ENCODE measurements at regions not wholly inside any gene's neighbourhood (a gene's known extent, or its start where the extent isn't known, plus 50 kb on each side); places are given as distances from the start of the nearest gene placed in this dataset.
"Not testable (repeated sequence)": the region's sequence is repeated elsewhere in the genome, so short reads cannot be mapped to it uniquely, and the experiment has no call there.

- no peak overlapping the region for H3K4me3 ChIP-seq (ENCODE audit: low read depth, low read length)
- TF ChIP-seq, protein P1, sequence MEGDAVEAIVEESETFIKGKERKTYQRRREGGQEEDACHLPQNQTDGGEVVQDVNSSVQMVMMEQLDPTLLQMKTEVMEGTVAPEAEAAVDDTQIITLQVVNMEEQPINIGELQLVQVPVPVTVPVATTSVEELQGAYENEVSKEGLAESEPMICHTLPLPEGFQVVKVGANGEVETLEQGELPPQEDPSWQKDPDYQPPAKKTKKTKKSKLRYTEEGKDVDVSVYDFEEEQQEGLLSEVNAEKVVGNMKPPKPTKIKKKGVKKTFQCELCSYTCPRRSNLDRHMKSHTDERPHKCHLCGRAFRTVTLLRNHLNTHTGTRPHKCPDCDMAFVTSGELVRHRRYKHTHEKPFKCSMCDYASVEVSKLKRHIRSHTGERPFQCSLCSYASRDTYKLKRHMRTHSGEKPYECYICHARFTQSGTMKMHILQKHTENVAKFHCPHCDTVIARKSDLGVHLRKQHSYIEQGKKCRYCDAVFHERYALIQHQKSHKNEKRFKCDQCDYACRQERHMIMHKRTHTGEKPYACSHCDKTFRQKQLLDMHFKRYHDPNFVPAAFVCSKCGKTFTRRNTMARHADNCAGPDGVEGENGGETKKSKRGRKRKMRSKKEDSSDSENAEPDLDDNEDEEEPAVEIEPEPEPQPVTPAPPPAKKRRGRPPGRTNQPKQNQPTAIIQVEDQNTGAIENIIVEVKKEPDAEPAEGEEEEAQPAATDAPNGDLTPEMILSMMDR (IDR thresholded peaks at IDR 0.05; ENCODE audit: low read depth, low read length, missing control alignments), result no peak
- DNase-seq (ENCODE audit: low read depth), result no peak
- in situ Hi-C loops (cut with HindIII; ENCODE audit: low sequenced_read_pairs), result no loop called here
Observed at GRCh38 chr1:60921175-60921574, 161.2 kb upstream of the NFIA start.

GRCh38 chr1:60920561-60920960 is 161.8 kb upstream of the NFIA start:
- H3K4me3 ChIP-seq (ENCODE audit: low read depth, low read length), result no peak overlapping the region
- no peak for DNase-seq (ENCODE audit: low read depth)
- in situ Hi-C loops (cut with HindIII; ENCODE audit: low sequenced_read_pairs), result no loop called here
- TF ChIP-seq, protein P1 (IDR thresholded peaks at IDR 0.05; ENCODE audit: low read depth, low read length, missing control alignments), result no peak

- H3K4me3 ChIP-seq (ENCODE audit: low read depth, low read length), result no peak overlapping the region
- in situ Hi-C loops (cut with HindIII; ENCODE audit: low sequenced_read_pairs), result no loop called here
- TF ChIP-seq, protein P1 (IDR thresholded peaks at IDR 0.05; ENCODE audit: low read depth, low read length, missing control alignments), result no peak
- no peak for DNase-seq (ENCODE audit: low read depth)
Observed at GRCh38 chr1:60918867-60919266, 163.5 kb upstream of the NFIA start.

- TF ChIP-seq, protein P1 (IDR thresholded peaks at IDR 0.05; ENCODE audit: low read depth, low read length, missing control alignments), result no peak
- no peak for DNase-seq (ENCODE audit: low read depth)
- in situ Hi-C loops (cut with HindIII; ENCODE audit: low sequenced_read_pairs), result no loop called here
- H3K4me3 ChIP-seq (ENCODE audit: low read depth, low read length), result no peak overlapping the region
Observed at GRCh38 chr1:60916906-60917305, 165.5 kb upstream of the NFIA start.

DNA sequence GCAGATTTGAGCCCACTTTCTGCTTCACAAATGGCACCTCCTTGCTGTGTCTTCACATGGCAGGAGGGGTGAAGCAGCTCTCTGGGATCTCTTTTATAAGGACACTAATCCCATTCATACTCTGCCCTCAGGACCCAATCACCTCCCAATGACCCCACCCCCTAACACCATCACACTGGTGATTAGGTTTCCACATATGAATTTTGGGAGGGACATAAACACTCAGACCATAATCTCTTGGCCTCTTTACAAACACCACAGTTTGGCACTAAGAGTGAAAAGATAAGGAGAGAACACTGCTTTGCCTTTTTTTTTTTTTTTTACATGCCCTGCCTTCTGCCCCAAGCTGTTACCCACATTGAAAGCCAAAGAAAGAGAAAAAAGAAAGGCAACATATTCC is 166.2 kb upstream of the NFIA start:
- H3K4me3 ChIP-seq (ENCODE audit: low read depth, low read length), result no peak overlapping the region
- no peak for DNase-seq (ENCODE audit: low read depth)
- in situ Hi-C loops (cut with HindIII; ENCODE audit: low sequenced_read_pairs), result no loop called here
- TF ChIP-seq, protein P1 (IDR thresholded peaks at IDR 0.05; ENCODE audit: low read depth, low read length, missing control alignments), result no peak

DNA sequence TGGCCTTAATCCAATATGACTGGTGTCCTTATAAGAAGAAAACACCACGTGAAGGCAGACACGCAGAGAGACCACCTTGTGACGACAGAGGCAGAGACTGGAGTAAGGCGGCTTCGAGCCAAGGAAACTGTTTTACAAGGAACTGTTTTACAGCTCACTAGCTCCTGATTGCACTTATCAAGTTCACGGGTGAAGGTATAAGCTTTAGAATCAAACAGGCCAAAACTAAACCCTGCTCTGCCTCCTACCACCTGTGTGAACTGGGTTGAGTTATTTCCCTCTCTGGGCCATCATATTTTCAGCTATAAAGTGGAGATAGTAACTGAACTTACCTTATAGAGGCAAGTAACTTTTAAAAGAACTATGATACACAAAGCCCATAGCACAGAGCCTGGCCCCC is 166.9 kb upstream of the NFIA start:
- H3K4me3 ChIP-seq (ENCODE audit: low read depth, low read length), result no peak overlapping the region
- in situ Hi-C loops (cut with HindIII; ENCODE audit: low sequenced_read_pairs), result no loop called here
- no peak for DNase-seq (ENCODE audit: low read depth)
- TF ChIP-seq, protein P1 (IDR thresholded peaks at IDR 0.05; ENCODE audit: low read depth, low read length, missing control alignments), result no peak

GRCh38 chr1:60914982-60915381 is 167.4 kb upstream of the NFIA start:
- H3K4me3 ChIP-seq (ENCODE audit: low read depth, low read length), result no peak overlapping the region
- in situ Hi-C loops (cut with HindIII; ENCODE audit: low sequenced_read_pairs), result no loop called here

GRCh38 chr1:60913708-60914107 is 168.7 kb upstream of the NFIA start:
- in situ Hi-C loops (cut with HindIII; ENCODE audit: low sequenced_read_pairs); DNase-seq (ENCODE audit: low read depth): not testable (repeated sequence)

More at GRCh38 chr1:60914982-60915381, 167.4 kb upstream of the NFIA start:
- DNase-seq (ENCODE audit: low read depth), result no peak
- TF ChIP-seq, protein P1 (IDR thresholded peaks at IDR 0.05; ENCODE audit: low read depth, low read length, missing control alignments), result no peak

More at GRCh38 chr1:60913708-60914107, 168.7 kb upstream of the NFIA start:
- H3K4me3 ChIP-seq (ENCODE audit: low read depth, low read length), result not testable (repeated sequence)
